ENCODE measurements at regions not wholly inside any gene's neighbourhood (a gene's known extent, or its start where the extent isn't known, plus 50 kb on each side); places are given as distances from the start of the nearest gene placed in this dataset.

DNA sequence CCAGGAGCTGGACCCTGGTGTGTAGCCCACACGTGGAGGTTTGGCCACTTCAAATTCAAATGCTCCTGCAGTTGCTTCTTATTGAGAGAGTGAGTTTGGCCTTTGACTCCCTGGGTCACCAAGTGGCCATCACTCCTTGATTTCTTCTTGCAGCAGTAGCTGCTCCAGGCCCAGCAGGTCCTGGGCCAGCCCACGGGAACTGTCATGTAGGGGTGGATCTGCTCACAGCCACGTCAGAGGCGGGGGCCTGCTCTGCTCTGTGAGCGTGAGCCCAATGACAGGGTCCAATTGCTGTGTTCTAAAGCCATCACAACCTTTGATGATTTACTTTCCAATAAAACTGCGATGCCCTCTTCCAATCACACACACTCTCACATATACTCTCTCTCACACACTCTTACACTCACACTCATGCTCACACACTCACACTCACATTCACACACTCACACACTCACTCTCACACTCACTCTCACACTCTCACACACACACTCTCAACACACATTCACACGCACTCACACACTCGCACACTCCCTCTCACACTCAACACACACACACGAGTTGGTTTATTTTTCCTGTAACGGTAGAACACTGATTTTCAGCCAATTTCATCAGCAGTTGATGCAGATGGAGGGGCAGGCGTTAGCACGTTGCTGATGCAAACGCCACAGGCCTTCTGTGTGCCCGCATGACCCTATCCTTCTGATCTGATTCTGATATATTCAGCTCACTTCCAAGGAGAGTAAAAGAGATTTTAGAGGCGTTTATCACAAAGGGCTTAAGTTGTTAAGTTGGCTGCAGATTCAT, 210.7 kb upstream of the PPP2R2D start:
- no peaks in the 10 kb centered on the region for H3K9me3 ChIP-seq
- no peaks in the 10 kb centered on the region for H3K4me1 ChIP-seq
- intact Hi-C loops (cut with DNase I), result no loop called here
- peaks cover 0 to 45% (median 0%) of the 10 kb centered on the region in 4 donors for H3K27me3 ChIP-seq
- no peak overlapping the region for H3K27ac ChIP-seq (replicated peaks in 1 of 4)
- no peak for DNase-seq (ENCODE audit: extremely low spot score)
- H3K4me3 ChIP-seq, result no peak overlapping the region
- 70% methylated on average over 15 of the region's 15 CpGs for WGBS
- no peaks in the 10 kb centered on the region for H3K36me3 ChIP-seq
- no peak for TF ChIP-seq POLR2A (IDR thresholded peaks at IDR 0.05; ENCODE audit: low read depth)
- TF ChIP-seq, protein P1, sequence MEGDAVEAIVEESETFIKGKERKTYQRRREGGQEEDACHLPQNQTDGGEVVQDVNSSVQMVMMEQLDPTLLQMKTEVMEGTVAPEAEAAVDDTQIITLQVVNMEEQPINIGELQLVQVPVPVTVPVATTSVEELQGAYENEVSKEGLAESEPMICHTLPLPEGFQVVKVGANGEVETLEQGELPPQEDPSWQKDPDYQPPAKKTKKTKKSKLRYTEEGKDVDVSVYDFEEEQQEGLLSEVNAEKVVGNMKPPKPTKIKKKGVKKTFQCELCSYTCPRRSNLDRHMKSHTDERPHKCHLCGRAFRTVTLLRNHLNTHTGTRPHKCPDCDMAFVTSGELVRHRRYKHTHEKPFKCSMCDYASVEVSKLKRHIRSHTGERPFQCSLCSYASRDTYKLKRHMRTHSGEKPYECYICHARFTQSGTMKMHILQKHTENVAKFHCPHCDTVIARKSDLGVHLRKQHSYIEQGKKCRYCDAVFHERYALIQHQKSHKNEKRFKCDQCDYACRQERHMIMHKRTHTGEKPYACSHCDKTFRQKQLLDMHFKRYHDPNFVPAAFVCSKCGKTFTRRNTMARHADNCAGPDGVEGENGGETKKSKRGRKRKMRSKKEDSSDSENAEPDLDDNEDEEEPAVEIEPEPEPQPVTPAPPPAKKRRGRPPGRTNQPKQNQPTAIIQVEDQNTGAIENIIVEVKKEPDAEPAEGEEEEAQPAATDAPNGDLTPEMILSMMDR (IDR thresholded peaks at IDR 0.05), result no peak
- no peak for TF ChIP-seq POLR2AphosphoS5 (IDR thresholded peaks at IDR 0.05)
- TF ChIP-seq EP300 (IDR thresholded peaks at IDR 0.05), result no peak

DNA sequence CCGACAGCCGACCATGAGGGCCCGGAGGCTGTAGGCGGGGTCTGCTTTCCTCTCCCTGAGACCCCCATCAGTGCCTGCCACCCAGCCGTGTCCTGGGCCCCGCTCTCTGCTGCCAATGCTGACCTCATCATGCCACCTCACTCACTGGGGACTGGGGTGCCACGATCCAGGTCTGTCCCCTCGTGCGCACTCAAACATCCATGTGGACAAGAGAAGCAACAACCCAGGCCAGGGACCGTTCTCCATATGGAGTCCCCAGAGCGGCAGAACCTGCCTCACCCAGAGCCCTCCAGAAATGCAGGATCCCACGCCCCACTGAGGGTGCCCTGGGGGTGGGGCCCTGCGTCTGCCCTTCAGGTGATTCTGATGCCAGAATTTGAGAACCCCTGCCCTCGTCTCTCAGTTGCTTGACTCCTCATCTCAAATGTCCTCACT, 210.0 kb upstream of the PPP2R2D start:
- peaks cover 0 to 46% (median 0%) of the 10 kb centered on the region in 4 donors for H3K27me3 ChIP-seq
- intact Hi-C loops (cut with DNase I), result no loop called here

DNA sequence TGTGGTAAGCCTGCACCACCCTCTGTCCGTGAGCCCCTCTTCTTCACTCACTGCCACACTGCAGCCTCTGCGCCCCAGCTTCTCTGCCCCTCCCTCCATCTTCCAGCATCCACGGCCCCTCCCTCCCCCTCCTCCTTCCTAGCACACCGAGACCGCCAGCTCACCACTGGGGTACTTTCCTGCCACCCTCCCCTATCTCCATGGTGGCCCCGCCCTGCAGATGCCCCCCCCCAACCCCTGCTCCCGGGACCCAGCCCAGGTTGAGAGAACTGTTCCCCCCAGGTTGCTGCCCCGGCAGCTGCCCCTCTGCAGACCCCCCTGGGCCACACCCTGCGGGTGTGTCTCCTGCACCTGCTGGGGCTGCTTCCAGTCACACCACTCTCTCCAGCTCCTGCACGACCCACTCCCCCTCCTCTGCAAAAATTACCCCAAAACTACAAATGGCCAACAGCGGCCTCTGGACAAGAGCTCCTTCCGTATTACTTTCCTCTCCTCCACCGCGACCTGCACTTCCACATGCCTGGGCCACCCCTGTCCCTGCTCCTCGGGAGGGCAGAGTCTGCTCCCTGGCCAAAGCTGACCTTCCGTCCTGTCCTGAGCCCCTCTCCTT, 209.2 kb upstream of the PPP2R2D start:
- no peak for DNase-seq (ENCODE audit: extremely low spot score)
- intact Hi-C loops (cut with DNase I), result no loop called here
- no peak overlapping the region for H3K27ac ChIP-seq (replicated peaks in 1 of 4)
- 80% methylated on average over 16 of the region's 16 CpGs for WGBS
- peaks cover 0 to 50% (median 0%) of the 10 kb centered on the region in 4 donors for H3K27me3 ChIP-seq
- H3K9me3 ChIP-seq, result no peaks in the 10 kb centered on the region
- TF ChIP-seq, protein P1 (IDR thresholded peaks at IDR 0.05), result no peak
- TF ChIP-seq POLR2AphosphoS5 (IDR thresholded peaks at IDR 0.05) (no peak), POLR2A (IDR thresholded peaks at IDR 0.05; ENCODE audit: low read depth) (no peak), EP300 (IDR thresholded peaks at IDR 0.05) (no peak)
- no peak overlapping the region for H3K4me3 ChIP-seq
- no peaks in the 10 kb centered on the region for H3K36me3 ChIP-seq
- H3K4me1 ChIP-seq, result no peaks in the 10 kb centered on the region

More for the DNA sequence above, 210.0 kb upstream of the PPP2R2D start:
- 69% methylated on average over 7 of the region's 14 CpGs for WGBS
- Histone ChIP-seq H3K27ac (replicated peaks in 1 of 4) (no peak overlapping the region), H3K36me3 (no peaks in the 10 kb centered on the region), H3K9me3 (no peaks in the 10 kb centered on the region), H3K4me1 (no peaks in the 10 kb centered on the region), H3K4me3 (no peak overlapping the region)
- TF ChIP-seq, protein P1 (IDR thresholded peaks at IDR 0.05), result no peak
- TF ChIP-seq EP300 (IDR thresholded peaks at IDR 0.05), result no peak
- no peak for TF ChIP-seq POLR2AphosphoS5 (IDR thresholded peaks at IDR 0.05)
- no peak for TF ChIP-seq POLR2A (IDR thresholded peaks at IDR 0.05; ENCODE audit: low read depth)
- no peak for DNase-seq (ENCODE audit: extremely low spot score)

DNA sequence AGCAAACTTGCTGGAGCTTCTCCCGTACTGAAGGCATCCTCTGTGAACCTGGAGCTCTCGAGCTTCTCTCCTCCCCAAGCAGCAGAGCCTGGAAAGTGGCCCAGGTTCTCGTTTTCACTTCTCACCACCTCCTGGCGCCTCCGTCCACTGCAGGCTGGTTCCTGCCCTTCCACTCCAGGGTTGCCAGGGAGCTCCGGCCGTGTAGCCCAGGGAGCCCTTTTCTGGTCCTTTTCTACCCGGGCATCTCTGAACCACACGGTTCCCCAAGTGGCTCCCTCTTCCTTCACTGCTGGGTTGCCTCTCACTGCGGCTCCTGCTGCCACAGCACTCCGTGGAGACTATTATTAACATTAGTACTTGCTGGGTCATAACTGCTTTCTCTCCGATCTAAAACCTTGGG, 208.6 kb upstream of the PPP2R2D start:
- Histone ChIP-seq H3K4me3 (no peak overlapping the region), H3K9me3 (no peaks in the 10 kb centered on the region), H3K27ac (replicated peaks in 1 of 4) (no peak overlapping the region), H3K27me3 (peaks cover 0 to 46% (median 0%) of the 10 kb centered on the region in 4 donors), H3K36me3 (no peaks in the 10 kb centered on the region), H3K4me1 (no peaks in the 10 kb centered on the region)
- DNase-seq (ENCODE audit: extremely low spot score), result no peak
- 61% methylated on average over 12 of the region's 12 CpGs for WGBS
- TF ChIP-seq EP300 (IDR thresholded peaks at IDR 0.05) (no peak), POLR2AphosphoS5 (IDR thresholded peaks at IDR 0.05) (no peak)
- intact Hi-C loops (cut with DNase I), result no loop called here

DNA sequence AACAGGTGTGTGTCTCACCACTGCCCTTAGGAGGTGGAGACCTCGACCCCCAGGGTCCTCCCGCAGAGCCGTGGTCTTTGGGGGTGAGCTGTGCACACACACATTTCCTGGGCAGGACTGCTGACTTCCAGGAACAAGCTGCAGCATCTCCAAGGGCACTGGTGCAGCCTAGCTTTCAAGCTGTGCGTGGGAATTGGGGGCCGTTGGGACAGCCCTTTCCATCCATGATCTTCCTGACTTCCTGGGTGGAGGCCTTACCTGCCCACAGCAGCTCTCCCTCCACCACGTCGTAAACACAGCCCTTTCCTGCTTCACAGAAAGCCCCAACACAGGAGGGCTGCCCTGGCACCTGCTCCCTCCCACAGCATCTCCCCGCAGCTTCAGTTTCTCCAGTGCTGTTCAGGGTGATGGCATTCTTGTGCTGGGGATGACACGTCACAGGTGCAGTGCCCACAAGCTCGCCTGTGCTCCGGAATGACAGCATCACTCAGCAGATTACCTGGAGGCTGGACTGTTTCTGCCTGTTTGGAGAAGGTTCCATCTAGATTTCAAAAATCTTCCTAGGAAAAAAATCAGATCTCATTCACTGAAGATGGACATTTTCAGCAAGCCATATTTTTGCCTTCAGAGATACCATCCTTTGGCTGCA, 208.0 kb upstream of the PPP2R2D start:
- Histone ChIP-seq H3K4me3 (no peak overlapping the region), H3K36me3 (no peaks in the 10 kb centered on the region), H3K9me3 (no peaks in the 10 kb centered on the region), H3K4me1 (no peaks in the 10 kb centered on the region), H3K27ac (replicated peaks in 1 of 4) (no peak overlapping the region), H3K27me3 (peaks cover 0 to 46% (median 0%) of the 10 kb centered on the region in 4 donors)
- no peak for DNase-seq (ENCODE audit: extremely low spot score)
- TF ChIP-seq POLR2A (IDR thresholded peaks at IDR 0.05; ENCODE audit: low read depth) (no peak), EP300 (IDR thresholded peaks at IDR 0.05) (no peak), POLR2AphosphoS5 (IDR thresholded peaks at IDR 0.05) (no peak)
- TF ChIP-seq, protein P1 (IDR thresholded peaks at IDR 0.05), result no peak
- intact Hi-C loops (cut with DNase I), result no loop called here
- WGBS, result 67% methylated on average over 10 of the region's 11 CpGs
